SK-N-SH treated with all-trans-retinoic acid at 6 μM for 48 hours (cell line): ENCODE measurements at regions not wholly inside any gene's neighbourhood (a gene's known extent, or its start where the extent isn't known, plus 50 kb on each side); places are given as distances from the start of the nearest gene placed in this dataset.

Experiments used
- CSRNP3 ChIP-seq: fragments of 250-450 bp; sonication (Bioruptor Pico); IDR thresholded peaks from 2 replicates; pipeline ENCODE4 v1.5.1; 2021; ENCODE audit warnings: mild to moderate bottlenecking, moderate library complexity
- GLIS3 ChIP-seq: fragments of 250-450 bp; sonication (Bioruptor Pico); IDR thresholded peaks from 2 replicates; pipeline ENCODE4 v1.5.0; 2020; ENCODE audit warnings: mild to moderate bottlenecking, moderate library complexity
- PATZ1 ChIP-seq: fragments of 250-450 bp; sonication (Bioruptor Pico); IDR thresholded peaks from 2 replicates; pipeline ENCODE4 v1.8.0; 2020; ENCODE audit warnings: mild to moderate bottlenecking, moderate library complexity, borderline replicate concordance
- PPARA ChIP-seq: fragments of 250-450 bp; sonication (Bioruptor Pico); IDR thresholded peaks from 2 replicates; pipeline ENCODE4 v1.5.0; 2020; ENCODE audit warnings: mild to moderate bottlenecking, borderline replicate concordance
- TOX ChIP-seq: fragments of 250-450 bp; sonication (Bioruptor Pico); IDR thresholded peaks from 2 replicates; pipeline ENCODE4 v1.8.0; 2021; ENCODE audit warnings: mild to moderate bottlenecking, moderate library complexity, borderline replicate concordance
- ZNF8 ChIP-seq: fragments of 450-650 bp; formaldehyde crosslinking; IDR thresholded peaks from 2 replicates; pipeline ENCODE4 v1.5.0; 2020; ENCODE audit warnings: mild to moderate bottlenecking, moderate library complexity

- TF ChIP-seq CSRNP3 (CRISPR knock-in tag) = no peak
- TF ChIP-seq TOX (CRISPR knock-in tag) = no peak
- no peak for TF ChIP-seq PATZ1 (CRISPR knock-in tag)
- no peak for TF ChIP-seq ZNF8 (CRISPR knock-in tag)
- TF ChIP-seq GLIS3 (CRISPR knock-in tag) = no peak
- TF ChIP-seq PPARA (CRISPR knock-in tag) = no peak
Measured at GRCh38 chr14:37970696-37971095, 237.0 kb upstream of the SSTR1 start.
